SIG-M5 treated with dmso at 0.1 percent for 504 hours (cell line): ENCODE measurements at regions not wholly inside any gene's neighbourhood (a gene's known extent, or its start where the extent isn't known, plus 50 kb on each side); places are given as distances from the start of the nearest gene placed in this dataset.

Experiments used
- DNase-seq: peaks from one replicate; lab custom pipeline; 2025; ENCODE audit not compliant: unreplicated experiment; lab: John Stamatoyannopoulos, UW

- DNase-seq = no peak
Observed at GRCh38 chr10:108894402-108895301, 1028.7 kb downstream of the XPNPEP1 start.

GRCh38 chr10:108877095-108877561 lies 1046.2 kb downstream of the XPNPEP1 start:
- DNase-seq = no peak

DNA sequence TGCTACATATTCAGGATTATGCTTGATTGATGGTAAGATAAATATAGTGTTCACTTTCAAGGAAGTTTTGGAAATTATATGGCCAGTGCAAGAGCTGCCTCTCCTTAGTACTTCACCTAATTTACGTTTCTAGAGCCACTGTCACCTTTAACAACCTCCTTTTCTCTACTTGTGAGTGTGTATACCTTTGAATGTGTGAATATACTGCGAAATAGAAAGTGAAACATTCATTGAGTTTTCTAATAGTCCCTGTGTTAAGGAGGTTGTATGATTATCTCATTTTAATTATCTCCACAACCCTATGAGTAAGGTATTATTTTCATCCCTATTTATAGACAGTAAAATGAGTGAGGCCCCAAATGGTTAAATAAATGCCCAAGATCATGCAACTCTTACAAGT lies 1050.5 kb downstream of the XPNPEP1 start:
- no peak for DNase-seq

DNA sequence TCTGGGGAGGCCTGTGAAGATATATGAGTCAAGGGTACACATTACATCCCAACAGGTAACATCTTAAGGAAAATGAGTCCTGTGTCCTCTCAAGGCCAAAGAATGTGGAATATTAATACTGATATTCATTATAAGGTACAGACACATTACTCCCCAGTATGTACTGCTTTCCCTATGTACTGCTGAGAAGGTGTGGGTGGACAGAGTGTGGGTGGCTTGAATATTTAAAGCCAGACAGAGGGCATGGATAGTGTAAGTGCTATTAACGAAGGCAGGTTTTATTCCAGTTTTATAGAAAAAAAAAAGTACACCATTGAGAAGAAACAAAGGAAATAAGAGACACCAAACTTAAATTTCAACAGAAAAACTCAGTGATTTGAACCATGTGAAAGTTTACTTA lies 1054.4 kb downstream of the XPNPEP1 start:
- no peak for DNase-seq

- no peak for DNase-seq
Observed at GRCh38 chr10:108862676-108863350, 1060.5 kb downstream of the XPNPEP1 start.

DNA sequence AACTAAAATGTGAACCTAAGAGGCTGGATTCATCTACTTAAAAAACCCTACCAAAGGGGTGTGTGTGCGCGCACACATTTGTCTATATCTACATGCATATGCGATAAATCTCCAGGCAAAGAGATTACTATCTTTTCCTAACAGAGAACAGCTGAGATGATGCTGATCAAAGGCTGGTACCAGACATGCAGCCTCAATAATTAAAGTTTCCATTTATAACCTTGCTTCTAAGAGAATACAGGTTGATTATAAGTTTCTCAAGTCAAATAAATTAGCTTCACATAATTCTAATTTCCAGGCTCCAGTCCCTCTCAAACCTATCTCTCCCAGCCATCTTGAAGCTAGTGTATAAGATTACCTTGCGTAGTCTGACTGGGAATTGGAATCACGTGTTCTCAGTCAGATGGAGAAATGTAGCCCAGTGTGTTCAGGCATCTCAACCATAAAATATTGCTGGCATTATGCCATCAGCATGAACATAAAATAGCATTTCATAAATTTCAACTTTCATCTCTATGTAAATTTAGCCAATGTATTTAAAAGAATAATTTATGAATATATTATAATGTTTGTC lies 1062.0 kb downstream of the XPNPEP1 start:
- no peak for DNase-seq

- no peak for DNase-seq
Observed at GRCh38 chr10:108852211-108852610, 1071.1 kb downstream of the XPNPEP1 start.

GRCh38 chr10:108850138-108850854 lies 1073.0 kb downstream of the XPNPEP1 start:
- DNase-seq = peak; percentile 9

DNA sequence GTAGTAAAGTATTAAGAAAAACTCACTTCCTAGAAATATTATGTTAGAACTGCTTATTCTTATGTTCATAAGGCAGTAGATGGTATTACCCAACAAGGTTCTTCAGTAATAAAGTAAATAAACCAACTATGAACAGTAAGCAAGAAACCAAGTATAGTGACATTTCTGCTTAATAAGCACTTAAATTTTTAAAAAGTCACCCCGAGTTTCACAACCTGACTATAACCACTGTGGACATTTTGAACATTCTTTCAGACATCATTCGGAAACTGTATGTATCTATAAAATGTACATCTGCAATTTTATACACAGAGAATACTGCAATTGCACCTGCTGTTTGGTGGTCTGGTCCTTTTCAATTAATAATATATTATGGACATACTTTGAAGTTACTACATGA lies 1073.6 kb downstream of the XPNPEP1 start:
- DNase-seq = no peak

- no peak for DNase-seq
Observed at GRCh38 chr10:108849186-108849585, 1074.1 kb downstream of the XPNPEP1 start.

DNA sequence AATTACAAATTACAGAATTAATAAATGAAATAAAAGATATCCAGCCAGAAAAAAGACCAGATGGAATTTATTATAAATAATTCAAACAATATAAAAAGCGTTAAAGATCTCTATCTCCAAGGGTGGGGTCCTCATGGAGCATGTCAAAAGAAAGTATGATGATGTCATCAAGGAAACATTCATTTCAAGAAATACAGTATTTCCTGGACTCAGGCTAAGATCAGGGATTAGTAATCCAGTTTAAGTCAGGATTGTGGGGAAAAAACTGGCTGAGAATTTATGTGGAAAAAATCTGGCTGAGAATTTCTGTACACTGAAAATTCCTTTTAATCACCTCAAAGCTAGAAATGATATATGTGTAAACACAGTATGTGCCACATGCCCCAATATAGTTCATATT lies 1075.3 kb downstream of the XPNPEP1 start:
- DNase-seq = no peak

DNA sequence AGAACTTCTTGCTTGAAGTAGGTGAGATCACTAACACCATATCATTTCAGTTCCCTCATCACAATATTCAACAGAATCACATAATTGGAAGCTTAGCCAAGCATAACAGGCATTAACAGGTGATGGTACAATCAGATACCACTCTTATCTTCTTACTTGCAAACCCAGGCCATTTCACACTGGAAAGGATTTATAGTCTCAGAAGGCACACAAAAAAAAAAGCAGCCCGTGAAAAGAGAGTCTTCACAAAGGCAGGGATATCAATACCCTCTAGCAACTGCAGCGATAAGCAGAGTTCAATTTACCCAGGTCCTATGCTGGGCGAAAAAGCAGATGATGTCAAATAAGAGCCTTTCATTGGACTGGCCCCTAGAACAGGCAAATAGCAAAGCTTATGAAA lies 1082.4 kb downstream of the XPNPEP1 start:
- DNase-seq = no peak

DNA sequence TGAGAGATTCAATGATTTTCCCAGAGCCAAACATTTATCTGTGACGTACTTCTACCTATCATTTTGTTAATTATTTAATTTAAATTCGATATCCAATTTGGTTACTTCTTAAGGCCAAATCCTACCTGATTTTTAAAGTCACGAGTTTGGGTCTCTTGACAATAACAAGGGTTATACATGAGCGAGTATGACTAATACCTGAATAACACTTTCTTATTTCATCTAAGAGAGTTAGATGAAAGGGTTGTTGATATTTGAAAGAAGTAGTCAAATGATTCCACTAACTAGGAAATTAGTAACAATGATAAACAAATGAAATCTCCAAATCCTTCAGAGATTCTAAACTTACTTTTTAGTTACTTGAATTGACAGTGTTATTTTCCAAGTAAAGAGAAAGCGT lies 1086.9 kb downstream of the XPNPEP1 start:
- DNase-seq = no peak

DNA sequence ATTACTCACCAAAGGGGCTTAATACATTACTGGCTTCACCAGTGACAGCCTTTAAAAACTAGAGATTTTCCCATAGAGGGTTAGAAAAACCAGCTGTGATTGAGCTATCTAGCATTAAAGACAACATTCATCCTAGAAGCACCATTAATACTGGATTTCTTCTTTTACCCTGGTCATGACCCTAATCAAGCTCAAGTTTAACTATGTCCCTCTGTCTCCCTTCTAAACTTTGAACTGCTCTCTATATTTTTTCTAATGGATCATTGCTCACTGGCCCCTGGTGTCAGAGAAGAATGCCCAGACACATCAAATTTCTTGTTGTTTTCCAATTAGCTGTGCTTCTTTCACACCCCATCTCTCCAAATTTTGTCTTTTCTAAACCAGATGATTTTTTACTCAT lies 1101.3 kb downstream of the XPNPEP1 start:
- no peak for DNase-seq

DNA sequence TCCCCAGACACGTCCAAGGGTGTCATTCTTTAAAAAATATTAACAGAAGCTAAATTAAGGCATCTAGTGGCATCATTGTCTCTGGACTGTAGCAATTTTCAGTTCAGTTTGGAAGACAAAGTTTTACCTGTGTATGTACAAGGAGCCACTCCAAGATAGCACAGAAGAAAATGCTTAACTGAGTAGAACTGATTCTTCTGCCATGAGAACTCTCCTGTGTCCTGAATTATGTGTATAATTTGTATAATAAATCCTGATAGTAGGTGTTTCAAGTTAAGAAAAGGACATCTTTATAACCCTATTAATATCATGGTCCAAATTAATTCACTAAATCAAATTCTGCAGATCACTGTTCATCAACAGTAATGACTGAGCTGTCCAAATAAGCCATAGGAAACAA lies 1104.0 kb downstream of the XPNPEP1 start:
- DNase-seq = no peak

GRCh38 chr10:108817584-108817983 lies 1105.7 kb downstream of the XPNPEP1 start:
- DNase-seq = no peak

- DNase-seq = no peak
Observed at GRCh38 chr10:108817135-108817534, 1106.2 kb downstream of the XPNPEP1 start.

DNA sequence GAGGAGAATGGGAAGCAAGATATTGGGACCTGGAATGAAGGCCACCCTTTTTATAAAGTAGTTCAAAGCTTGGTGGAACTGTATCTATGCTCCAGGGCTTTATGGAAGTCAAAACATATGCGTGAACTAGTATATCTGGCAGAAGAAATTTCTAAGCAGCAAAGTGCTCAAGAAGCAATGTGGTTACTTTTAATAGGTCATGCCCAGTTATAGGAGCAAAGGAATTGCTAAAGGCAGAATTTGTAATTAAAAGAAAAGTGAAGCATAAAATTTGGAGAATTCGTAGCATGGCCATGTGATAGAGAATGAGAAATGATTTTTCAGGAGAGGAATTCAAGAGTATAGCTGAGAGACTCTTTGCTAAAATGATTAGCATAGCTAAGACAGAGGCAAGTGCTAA lies 1110.4 kb downstream of the XPNPEP1 start:
- DNase-seq = no peak

GRCh38 chr10:108812296-108812695 lies 1111.0 kb downstream of the XPNPEP1 start:
- no peak for DNase-seq

DNA sequence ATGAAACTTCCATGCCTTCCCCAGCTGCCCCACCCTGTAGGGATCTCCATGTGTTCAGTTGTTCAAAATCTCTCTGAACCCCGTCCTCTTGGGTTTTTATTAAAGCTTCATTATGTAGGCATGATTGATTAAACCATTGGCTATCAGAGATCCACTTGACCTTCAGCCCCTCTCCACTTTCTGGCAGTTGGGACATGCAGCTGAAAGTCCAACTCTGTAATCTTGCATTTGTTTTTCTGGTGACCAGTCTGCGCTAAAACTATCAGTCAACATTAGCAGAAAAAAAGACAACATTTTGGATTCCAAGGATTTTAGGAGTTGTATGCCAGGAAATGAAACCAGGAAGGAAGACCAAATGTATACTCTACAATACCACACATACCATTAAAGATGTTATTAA lies 1115.1 kb downstream of the XPNPEP1 start:
- DNase-seq = no peak

- DNase-seq = no peak
Observed at GRCh38 chr10:108801775-108802517, 1121.4 kb downstream of the XPNPEP1 start.
